ENCODE measurements at regions not wholly inside any gene's neighbourhood (a gene's known extent, or its start where the extent isn't known, plus 50 kb on each side); places are given as distances from the start of the nearest gene placed in this dataset.

- TF ChIP-seq, protein P1, sequence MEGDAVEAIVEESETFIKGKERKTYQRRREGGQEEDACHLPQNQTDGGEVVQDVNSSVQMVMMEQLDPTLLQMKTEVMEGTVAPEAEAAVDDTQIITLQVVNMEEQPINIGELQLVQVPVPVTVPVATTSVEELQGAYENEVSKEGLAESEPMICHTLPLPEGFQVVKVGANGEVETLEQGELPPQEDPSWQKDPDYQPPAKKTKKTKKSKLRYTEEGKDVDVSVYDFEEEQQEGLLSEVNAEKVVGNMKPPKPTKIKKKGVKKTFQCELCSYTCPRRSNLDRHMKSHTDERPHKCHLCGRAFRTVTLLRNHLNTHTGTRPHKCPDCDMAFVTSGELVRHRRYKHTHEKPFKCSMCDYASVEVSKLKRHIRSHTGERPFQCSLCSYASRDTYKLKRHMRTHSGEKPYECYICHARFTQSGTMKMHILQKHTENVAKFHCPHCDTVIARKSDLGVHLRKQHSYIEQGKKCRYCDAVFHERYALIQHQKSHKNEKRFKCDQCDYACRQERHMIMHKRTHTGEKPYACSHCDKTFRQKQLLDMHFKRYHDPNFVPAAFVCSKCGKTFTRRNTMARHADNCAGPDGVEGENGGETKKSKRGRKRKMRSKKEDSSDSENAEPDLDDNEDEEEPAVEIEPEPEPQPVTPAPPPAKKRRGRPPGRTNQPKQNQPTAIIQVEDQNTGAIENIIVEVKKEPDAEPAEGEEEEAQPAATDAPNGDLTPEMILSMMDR (conservative IDR thresholded peaks at IDR 0.05; ENCODE audit: low read depth in 2 of 2), result no peak
- TF ChIP-seq EZH2 (IDR thresholded peaks at IDR 0.05; ENCODE audit: low read depth, unreplicated experiment) (no peak), POLR2AphosphoS5 (IDR thresholded peaks at IDR 0.05; ENCODE audit: low read depth) (no peak), ZNF331 (CRISPR knock-in tag; IDR thresholded peaks at IDR 0.05; ENCODE audit: low read depth) (no peak), CREB1 (CRISPR knock-in tag; IDR thresholded peaks at IDR 0.05; ENCODE audit: low read depth) (no peak), JUNB (IDR thresholded peaks at IDR 0.05; ENCODE audit: unreplicated experiment) (no peak), ZNF114 (CRISPR knock-in tag; IDR thresholded peaks at IDR 0.05) (no peak), EZH2phosphoT487 (IDR thresholded peaks at IDR 0.05; ENCODE audit: unreplicated experiment) (no peak), NANOG (IDR thresholded peaks at IDR 0.05; ENCODE audit: borderline replicate concordance) (no peak)
- TF ChIP-seq, protein P2, sequence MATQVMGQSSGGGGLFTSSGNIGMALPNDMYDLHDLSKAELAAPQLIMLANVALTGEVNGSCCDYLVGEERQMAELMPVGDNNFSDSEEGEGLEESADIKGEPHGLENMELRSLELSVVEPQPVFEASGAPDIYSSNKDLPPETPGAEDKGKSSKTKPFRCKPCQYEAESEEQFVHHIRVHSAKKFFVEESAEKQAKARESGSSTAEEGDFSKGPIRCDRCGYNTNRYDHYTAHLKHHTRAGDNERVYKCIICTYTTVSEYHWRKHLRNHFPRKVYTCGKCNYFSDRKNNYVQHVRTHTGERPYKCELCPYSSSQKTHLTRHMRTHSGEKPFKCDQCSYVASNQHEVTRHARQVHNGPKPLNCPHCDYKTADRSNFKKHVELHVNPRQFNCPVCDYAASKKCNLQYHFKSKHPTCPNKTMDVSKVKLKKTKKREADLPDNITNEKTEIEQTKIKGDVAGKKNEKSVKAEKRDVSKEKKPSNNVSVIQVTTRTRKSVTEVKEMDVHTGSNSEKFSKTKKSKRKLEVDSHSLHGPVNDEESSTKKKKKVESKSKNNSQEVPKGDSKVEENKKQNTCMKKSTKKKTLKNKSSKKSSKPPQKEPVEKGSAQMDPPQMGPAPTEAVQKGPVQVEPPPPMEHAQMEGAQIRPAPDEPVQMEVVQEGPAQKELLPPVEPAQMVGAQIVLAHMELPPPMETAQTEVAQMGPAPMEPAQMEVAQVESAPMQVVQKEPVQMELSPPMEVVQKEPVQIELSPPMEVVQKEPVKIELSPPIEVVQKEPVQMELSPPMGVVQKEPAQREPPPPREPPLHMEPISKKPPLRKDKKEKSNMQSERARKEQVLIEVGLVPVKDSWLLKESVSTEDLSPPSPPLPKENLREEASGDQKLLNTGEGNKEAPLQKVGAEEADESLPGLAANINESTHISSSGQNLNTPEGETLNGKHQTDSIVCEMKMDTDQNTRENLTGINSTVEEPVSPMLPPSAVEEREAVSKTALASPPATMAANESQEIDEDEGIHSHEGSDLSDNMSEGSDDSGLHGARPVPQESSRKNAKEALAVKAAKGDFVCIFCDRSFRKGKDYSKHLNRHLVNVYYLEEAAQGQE (IDR thresholded peaks at IDR 0.05; ENCODE audit: unreplicated experiment), result no peak
- TF ChIP-seq, protein P3, sequence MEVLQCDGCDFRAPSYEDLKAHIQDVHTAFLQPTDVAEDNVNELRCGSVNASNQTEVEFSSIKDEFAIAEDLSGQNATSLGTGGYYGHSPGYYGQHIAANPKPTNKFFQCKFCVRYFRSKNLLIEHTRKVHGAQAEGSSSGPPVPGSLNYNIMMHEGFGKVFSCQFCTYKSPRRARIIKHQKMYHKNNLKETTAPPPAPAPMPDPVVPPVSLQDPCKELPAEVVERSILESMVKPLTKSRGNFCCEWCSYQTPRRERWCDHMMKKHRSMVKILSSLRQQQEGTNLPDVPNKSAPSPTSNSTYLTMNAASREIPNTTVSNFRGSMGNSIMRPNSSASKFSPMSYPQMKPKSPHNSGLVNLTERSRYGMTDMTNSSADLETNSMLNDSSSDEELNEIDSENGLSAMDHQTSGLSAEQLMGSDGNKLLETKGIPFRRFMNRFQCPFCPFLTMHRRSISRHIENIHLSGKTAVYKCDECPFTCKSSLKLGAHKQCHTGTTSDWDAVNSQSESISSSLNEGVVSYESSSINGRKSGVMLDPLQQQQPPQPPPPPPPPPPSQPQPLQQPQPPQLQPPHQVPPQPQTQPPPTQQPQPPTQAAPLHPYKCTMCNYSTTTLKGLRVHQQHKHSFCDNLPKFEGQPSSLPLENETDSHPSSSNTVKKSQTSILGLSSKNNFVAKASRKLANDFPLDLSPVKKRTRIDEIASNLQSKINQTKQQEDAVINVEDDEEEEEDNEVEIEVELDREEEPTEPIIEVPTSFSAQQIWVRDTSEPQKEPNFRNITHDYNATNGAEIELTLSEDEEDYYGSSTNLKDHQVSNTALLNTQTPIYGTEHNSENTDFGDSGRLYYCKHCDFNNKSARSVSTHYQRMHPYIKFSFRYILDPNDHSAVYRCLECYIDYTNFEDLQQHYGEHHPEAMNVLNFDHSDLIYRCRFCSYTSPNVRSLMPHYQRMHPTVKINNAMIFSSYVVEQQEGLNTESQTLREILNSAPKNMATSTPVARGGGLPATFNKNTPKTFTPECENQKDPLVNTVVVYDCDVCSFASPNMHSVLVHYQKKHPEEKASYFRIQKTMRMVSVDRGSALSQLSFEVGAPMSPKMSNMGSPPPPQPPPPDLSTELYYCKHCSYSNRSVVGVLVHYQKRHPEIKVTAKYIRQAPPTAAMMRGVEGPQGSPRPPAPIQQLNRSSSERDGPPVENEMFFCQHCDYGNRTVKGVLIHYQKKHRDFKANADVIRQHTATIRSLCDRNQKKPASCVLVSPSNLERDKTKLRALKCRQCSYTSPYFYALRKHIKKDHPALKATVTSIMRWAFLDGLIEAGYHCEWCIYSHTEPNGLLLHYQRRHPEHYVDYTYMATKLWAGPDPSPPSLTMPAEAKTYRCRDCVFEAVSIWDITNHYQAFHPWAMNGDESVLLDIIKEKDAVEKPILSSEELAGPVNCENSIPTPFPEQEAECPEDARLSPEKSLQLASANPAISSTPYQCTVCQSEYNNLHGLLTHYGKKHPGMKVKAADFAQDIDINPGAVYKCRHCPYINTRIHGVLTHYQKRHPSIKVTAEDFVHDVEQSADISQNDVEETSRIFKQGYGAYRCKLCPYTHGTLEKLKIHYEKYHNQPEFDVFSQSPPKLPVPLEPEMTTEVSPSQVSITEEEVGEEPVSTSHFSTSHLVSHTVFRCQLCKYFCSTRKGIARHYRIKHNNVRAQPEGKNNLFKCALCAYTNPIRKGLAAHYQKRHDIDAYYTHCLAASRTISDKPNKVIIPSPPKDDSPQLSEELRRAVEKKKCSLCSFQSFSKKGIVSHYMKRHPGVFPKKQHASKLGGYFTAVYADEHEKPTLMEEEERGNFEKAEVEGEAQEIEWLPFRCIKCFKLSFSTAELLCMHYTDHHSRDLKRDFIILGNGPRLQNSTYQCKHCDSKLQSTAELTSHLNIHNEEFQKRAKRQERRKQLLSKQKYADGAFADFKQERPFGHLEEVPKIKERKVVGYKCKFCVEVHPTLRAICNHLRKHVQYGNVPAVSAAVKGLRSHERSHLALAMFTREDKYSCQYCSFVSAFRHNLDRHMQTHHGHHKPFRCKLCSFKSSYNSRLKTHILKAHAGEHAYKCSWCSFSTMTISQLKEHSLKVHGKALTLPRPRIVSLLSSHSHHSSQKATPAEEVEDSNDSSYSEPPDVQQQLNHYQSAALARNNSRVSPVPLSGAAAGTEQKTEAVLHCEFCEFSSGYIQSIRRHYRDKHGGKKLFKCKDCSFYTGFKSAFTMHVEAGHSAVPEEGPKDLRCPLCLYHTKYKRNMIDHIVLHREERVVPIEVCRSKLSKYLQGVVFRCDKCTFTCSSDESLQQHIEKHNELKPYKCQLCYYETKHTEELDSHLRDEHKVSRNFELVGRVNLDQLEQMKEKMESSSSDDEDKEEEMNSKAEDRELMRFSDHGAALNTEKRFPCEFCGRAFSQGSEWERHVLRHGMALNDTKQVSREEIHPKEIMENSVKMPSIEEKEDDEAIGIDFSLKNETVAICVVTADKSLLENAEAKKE (CRISPR knock-in tag; IDR thresholded peaks at IDR 0.05), result no peak
- TF ChIP-seq, protein P4, sequence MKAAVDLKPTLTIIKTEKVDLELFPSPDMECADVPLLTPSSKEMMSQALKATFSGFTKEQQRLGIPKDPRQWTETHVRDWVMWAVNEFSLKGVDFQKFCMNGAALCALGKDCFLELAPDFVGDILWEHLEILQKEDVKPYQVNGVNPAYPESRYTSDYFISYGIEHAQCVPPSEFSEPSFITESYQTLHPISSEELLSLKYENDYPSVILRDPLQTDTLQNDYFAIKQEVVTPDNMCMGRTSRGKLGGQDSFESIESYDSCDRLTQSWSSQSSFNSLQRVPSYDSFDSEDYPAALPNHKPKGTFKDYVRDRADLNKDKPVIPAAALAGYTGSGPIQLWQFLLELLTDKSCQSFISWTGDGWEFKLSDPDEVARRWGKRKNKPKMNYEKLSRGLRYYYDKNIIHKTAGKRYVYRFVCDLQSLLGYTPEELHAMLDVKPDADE (IDR thresholded peaks at IDR 0.05), result no peak
Measured at GRCh38 chr7:18308938-18309337, 186.6 kb upstream of the HDAC9 start.

Data from GM23338 (cell line).